NCI-H82 treated with DMSO at 0.1 percent for 48 hours (cell line): ENCODE measurements at regions not wholly inside any gene's neighbourhood (a gene's known extent, or its start where the extent isn't known, plus 50 kb on each side); places are given as distances from the start of the nearest gene placed in this dataset.

Experiments
- DNase-seq: peaks from one replicate; lab custom pipeline; 2025; ENCODE audit not compliant: unreplicated experiment; lab: John Stamatoyannopoulos, UW

DNA sequence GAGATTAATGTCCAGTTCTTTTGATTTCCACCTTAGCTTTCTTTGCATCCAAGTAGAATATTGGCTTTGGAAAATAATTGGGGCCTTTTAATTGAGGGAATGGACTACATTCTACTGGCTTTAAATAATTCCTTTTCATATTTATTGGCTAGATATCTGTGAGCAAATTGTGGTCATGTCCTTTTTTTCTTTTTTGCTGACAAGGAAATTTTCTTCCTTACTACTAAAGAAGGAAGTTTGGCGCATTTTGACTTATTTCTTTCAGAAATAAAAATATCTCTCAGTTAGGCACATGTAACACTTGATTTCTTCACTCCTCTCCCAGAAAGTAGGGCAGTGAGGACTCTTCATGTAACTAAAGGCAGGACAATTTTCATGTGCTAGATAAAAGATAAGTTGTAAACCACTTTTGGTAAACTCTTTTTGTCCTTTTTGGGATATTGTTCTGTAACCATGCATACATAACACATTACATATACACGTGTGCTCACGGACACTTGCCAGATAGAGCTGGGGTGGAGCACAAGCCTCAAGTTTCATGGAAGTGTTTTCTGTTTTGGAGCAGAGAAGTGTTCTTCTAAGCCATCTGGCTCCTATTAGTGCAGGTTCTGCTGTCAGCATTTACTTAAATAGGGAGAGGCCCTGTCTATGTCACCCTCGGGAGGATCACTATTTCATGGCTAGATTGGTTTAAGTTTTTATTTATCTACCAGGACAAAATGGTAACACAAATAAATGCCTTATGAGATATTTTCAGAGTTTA, 85.1 kb upstream of the LRIG3 start:
- no peak for DNase-seq

DNA sequence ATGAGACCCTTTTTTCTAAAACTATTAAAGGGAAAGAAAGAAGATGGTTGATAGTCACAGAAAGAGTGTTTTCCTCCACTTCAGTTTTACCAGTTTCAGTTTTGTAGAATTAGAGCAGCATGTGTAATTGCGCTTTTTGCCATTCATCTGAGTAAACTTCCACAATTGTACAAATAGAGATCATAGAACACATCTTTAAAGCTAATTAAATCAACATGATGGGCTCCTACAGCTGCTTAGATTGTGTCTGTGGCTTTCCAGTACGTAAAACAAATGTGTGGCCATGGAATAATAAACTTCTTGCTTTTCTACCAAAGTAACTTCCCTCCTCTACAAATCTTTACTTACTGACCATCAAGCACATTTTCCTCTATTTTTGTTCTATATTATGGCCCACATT, 84.2 kb upstream of the LRIG3 start:
- no peak for DNase-seq

DNA sequence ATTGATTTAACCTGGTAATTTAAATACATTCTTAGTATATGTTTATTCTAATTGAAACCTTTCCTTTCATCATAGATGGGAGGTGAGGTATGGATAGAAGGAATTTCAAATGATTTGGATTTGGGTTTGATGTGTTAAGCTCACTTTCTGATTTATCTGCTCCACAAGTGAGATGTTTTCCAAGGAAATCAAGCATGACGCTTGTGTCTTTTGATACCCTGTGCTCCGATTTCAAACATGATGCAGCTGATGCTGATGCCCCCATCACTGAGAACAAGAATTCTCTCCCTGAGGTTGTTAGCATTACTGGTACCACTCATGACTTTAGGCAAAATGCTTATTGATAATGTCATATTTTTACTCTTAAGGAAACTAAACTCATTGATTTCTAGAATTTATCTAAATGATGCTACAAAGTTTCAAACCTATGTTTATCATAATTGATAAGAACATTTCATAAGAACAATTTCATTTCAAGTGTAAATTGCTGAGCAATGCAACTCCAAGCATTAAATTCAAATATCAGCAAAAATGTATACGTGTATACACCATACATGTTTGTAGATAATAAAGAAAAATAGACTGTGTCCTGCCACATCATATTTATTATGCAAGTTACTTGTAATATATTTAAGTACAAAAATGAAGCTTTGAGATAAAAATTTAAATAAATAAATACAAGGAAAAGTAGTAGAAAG, 75.5 kb upstream of the LRIG3 start:
- no peak for DNase-seq

DNA sequence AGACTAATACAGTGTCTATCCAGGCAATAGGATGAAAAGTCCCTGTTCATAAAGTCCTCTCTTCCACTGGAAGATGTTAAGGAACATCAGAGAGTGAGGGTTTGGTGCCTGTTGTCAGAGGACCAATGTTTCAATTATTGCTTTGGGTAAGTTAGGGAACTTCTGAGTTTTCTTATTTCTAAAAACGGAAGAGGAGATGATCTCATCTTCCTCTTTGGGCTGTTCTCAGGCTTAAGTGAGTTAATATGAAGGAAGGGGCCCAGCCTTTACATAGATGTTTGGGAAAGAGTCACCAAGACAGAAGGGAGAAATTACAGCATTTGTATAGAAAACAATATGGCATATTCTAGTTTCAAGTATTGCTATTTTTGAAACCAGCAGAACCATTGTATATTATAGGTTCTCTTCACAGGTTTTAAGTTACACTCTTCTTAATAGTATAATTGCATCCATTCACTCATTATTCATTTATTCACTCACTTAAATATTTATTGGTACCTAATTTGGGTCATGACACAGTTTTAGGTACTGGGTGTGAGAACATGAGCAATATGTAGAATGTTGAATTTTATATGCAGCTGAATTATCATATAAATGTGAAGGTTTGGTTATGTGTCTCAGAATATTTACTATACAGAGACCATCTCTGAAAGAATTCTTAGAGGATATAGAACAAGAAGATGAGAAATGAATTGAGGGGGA, 68.5 kb upstream of the LRIG3 start:
- no peak for DNase-seq

DNA sequence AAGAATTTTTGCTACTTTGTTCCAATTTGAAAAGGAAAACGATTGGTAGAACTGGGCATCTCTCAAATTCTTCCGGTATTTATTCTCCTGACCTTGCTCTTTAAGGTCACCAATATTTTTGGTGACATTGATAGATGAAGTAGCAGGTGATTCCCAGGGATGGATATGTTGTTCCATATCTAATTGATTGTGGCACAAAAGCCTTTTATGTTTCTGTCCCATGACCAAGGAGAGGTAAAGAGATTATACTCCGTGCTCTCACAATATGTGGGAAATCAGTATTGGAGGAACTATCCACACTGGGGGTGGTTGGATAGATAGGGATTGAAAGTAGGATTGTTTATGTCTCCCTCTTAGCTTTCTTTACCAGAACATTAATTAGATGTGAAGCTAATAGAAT, 61.7 kb upstream of the LRIG3 start:
- DNase-seq = no peak

DNA sequence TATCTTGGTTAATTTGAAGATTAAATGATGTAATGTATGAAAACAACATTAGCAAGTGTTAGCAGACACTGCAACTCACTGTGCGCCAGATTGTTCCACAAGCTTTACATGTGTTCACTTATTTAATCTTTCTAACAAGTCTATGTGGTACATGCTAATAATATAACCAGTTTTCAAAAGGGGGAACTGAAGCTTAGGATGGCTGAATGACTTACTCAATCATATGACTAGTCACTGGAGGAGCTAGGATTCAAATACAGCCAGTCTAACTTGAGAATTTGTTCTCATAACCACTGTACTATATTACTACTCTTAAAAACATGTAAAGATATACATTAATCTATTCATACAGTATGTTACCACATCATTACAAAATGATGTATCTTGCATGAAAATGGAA, 60.5 kb upstream of the LRIG3 start:
- DNase-seq = no peak

DNA sequence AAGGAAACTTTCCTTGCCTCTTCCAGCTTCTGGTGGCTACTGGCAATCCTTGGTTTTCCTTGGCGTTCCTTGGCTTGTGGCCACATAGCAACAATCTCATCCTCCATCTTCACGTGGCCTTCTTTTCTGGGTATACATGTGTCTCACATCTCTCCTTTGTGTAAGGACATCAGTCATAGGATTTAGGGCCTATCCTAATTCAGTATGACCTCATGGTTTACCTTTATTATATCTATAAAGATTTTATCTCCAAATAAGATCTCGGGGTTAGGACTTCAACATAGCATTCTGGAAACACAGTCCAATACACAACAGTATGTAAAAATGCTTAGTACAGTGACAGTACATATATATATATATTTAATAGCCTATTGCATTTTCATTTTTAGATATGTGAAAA, 58.4 kb upstream of the LRIG3 start:
- no peak for DNase-seq

DNA sequence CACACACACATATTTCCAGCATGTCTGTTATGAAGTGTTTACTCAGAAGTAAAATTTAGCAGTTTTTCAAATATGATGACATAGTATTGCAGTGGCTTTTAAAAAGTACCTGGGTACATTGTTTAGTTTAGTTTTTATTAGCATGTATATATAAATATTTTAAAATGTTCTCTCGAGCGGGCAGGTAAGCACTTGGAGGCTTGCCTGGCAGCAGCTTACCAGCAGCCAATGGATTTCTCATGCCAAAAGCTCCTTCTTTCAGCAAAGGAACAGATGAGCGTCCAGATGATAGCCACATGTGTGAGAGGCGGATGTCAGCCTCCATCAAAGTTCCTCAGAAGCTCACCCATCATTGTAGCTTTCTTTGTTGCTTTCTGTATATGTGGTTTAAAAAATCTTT, 57.2 kb upstream of the LRIG3 start:
- no peak for DNase-seq

DNA sequence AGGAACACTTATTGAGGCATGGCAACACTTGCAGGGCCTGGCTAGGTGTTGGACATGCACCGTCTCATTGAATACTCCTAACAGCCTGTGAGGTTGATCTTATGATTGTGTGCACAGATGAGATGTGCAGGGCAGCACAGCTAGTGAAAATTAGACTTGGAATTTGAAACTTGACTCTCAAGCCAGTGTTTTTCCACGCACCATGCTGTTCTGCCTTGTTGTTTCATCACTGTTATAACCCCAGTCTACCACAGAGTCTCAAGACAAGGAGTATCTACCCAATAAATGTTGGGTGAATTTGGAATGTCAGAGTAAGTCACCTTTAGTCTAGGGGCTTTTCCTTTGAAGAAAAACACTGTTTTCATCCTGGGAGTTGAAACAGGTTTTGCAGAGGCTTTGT, 55.8 kb upstream of the LRIG3 start:
- no peak for DNase-seq
